WTC11 (cell line): ENCODE measurements at regions not wholly inside any gene's neighbourhood (a gene's known extent, or its start where the extent isn't known, plus 50 kb on each side); places are given as distances from the start of the nearest gene placed in this dataset.

Source experiments
- ATAC-seq: fragments of 200-7000 bp; cut with Tn5 transposase; 2 replicates; pipeline ENCODE4 v1.10.0; 2021; ENCODE audit warnings: mild to moderate bottlenecking, moderate library complexity
- CTCF ChIA-PET: fragments of 300-600 bp; sonication (Branson Sonifier 250); formaldehyde crosslinking; loops from one replicate; lab custom pipeline; 2021; ENCODE audit warnings: antibody characterized with exemption; lab: Charles Lee
- POLR2A ChIA-PET: fragments of 350-600 bp; sonication (Branson Sonifier 250); formaldehyde crosslinking; loops from one replicate; lab custom pipeline; 2021; ENCODE audit warnings: antibody characterized with exemption; lab: Charles Lee
- DNase-seq: peaks from one replicate; pipeline ENCODE4 v3.0.0; 2021; ENCODE audit warnings: low spot score
- H3K27ac Mint-ChIP-seq: 2 replicates; pipeline ENCODE4 v1.8.0; 2021; ENCODE audit warnings: mixed read lengths
- H3K27me3 Mint-ChIP-seq: 2 replicates; pipeline ENCODE4 v1.8.0; 2021; ENCODE audit warnings: low read depth, mild to moderate bottlenecking, moderate library complexity, mixed read lengths
- H3K36me3 Mint-ChIP-seq: 2 replicates; pipeline ENCODE4 v1.8.0; 2021; ENCODE audit warnings: mixed read lengths
- H3K4me1 Mint-ChIP-seq: 2 replicates; pipeline ENCODE4 v1.8.0; 2022; ENCODE audit warnings: mixed read lengths
- H3K4me3 Mint-ChIP-seq: 2 replicates; pipeline ENCODE4 v1.8.0; 2021; ENCODE audit warnings: mild to moderate bottlenecking, moderate library complexity, mixed read lengths
- H3K9me3 Mint-ChIP-seq: 2 replicates; pipeline ENCODE4 v1.8.0; 2021; ENCODE audit warnings: mixed read lengths
- ATF1 ChIP-seq: sonication (generic); formaldehyde crosslinking; IDR thresholded peaks from 2 replicates; pipeline ENCODE4 v1.8.1; 2023; ENCODE audit warnings: mild to moderate bottlenecking, moderate library complexity, missing genetic modification reagents
- CREB1 ChIP-seq: sonication (generic); formaldehyde crosslinking; IDR thresholded peaks from 2 replicates; pipeline ENCODE4 v1.8.0; 2023; ENCODE audit warnings: mild to moderate bottlenecking, missing genetic modification reagents
- GTF2I ChIP-seq: fragments of 250-450 bp; sonication (Bioruptor Pico); conservative IDR thresholded peaks from 2 replicates; pipeline ENCODE4 v1.4.0; 2021; ENCODE audit warnings: mild to moderate bottlenecking
- JUN ChIP-seq: sonication (generic); formaldehyde crosslinking; IDR thresholded peaks from 2 replicates; pipeline ENCODE4 v1.8.0; 2023; ENCODE audit warnings: mild to moderate bottlenecking, missing genetic modification reagents
- ZNF138 ChIP-seq: sonication (generic); formaldehyde crosslinking; conservative IDR thresholded peaks from 2 replicates; pipeline ENCODE4 v1.8.1; 2022; ENCODE audit warnings: mild to moderate bottlenecking, moderate library complexity, missing genetic modification reagents
- ZNF423 ChIP-seq: fragments of 250-450 bp; sonication (Bioruptor Pico); IDR thresholded peaks from 2 replicates; pipeline ENCODE4 v2.1.2; 2022; ENCODE audit warnings: mild to moderate bottlenecking, moderate library complexity
- TF ChIP-seq, protein P1 (sequence below): sonication (generic); formaldehyde crosslinking; IDR thresholded peaks from 2 replicates; pipeline ENCODE4 v1.8.1; 2023; ENCODE audit warnings: mild to moderate bottlenecking, missing genetic modification reagents, moderate library complexity
- TF ChIP-seq, protein P2 (sequence below): sonication (generic); formaldehyde crosslinking; IDR thresholded peaks from 2 replicates; pipeline ENCODE4 v1.8.1; 2023; ENCODE audit warnings: mild to moderate bottlenecking, moderate library complexity, missing genetic modification reagents
- TF ChIP-seq, protein P3 (sequence below): sonication (generic); formaldehyde crosslinking; IDR thresholded peaks from 2 replicates; pipeline ENCODE4 v1.8.1; 2023; ENCODE audit warnings: mild to moderate bottlenecking, missing genetic modification reagents, moderate library complexity
- TF ChIP-seq, protein P4 (sequence below): sonication (generic); formaldehyde crosslinking; IDR thresholded peaks from 2 replicates; pipeline ENCODE4 v1.8.1; 2023; ENCODE audit warnings: mild to moderate bottlenecking, missing genetic modification reagents
- TF ChIP-seq, protein P5 (sequence below): sonication (generic); formaldehyde crosslinking; IDR thresholded peaks from 2 replicates; pipeline ENCODE4 v1.8.0; 2022; ENCODE audit warnings: mild to moderate bottlenecking, missing genetic modification reagents
- TF ChIP-seq, protein P6 (sequence below): fragments of 250-450 bp; sonication (Bioruptor Pico); IDR thresholded peaks from 2 replicates; pipeline ENCODE4 v1.9.0; 2021; ENCODE audit warnings: mild to moderate bottlenecking, borderline replicate concordance
- TF ChIP-seq, protein P7 (sequence below): fragments of 250-450 bp; sonication (Bioruptor Pico); IDR thresholded peaks from 2 replicates; pipeline ENCODE4 v1.8.0; 2021; ENCODE audit warnings: mild to moderate bottlenecking
- TF ChIP-seq, protein P8 (sequence below): sonication (generic); formaldehyde crosslinking; IDR thresholded peaks from 2 replicates; pipeline ENCODE4 v1.8.1; 2022; ENCODE audit warnings: mild to moderate bottlenecking, missing genetic modification reagents, moderate library complexity, borderline replicate concordance

DNA sequence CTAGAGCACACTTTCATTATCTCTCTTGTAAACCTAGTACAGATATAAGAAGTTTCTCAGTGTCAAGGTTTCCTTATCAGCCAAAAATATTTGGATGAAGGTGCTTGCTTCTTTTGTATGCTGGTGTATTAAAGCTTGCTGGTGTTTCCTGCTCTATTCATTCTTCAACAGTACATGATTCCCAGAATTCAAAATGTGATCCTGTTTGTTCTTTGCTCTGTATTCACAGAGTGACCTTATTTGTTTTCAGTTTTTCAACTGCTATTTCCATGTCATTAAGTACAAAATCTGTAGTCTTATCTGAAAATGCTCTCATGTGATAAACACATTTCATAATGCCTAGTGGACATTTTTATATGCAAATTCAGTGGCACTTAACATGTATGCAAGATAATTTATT is 1185.8 kb downstream of the SUCLG1 start (continued):
- TF ChIP-seq, protein P1, sequence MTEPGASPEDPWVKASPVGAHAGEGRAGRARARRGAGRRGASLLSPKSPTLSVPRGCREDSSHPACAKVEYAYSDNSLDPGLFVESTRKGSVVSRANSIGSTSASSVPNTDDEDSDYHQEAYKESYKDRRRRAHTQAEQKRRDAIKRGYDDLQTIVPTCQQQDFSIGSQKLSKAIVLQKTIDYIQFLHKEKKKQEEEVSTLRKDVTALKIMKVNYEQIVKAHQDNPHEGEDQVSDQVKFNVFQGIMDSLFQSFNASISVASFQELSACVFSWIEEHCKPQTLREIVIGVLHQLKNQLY (CRISPR knock-in tag), result no peak

DNA sequence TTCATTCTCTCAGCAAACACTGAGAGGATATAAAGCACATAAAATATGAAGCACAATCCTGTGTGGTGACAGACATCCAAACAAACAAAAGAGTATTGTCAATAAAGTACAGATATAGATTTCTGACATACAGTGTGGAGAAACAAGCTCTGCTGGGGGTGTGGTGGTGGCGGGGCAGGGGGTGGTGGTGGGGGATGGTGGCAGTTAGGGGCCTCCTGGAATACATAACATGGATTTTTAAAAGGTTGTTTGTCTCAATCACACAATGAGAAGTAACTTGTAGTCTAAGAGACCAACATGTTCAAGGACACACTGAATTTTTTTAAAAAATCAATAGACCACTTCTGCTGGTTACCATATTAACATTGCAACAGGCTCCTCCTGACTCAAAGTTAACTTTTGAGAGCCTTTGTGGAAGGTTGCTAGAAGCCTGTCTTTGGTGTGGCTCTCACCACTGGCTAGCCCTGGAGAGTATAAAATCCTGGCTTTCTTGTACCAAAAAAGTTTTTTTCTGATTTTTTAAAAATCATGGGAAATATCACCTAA is 1197.4 kb downstream of the SUCLG1 start:
- H3K9me3 Mint-ChIP-seq, result peaks cover 14% of the 10 kb centered on the region
- H3K27me3 Mint-ChIP-seq, result no peaks in the 10 kb centered on the region; the same call in 1 of the 2 replicates
- ChIA-PET POLR2A (no interaction called here), CTCF (no interaction called here)
- peaks cover 12% of the 10 kb centered on the region for H3K4me1 Mint-ChIP-seq
- no peak for DNase-seq
- ATAC-seq, result no peak
- no peaks in the 10 kb centered on the region for H3K36me3 Mint-ChIP-seq
- H3K27ac Mint-ChIP-seq, result no peak overlapping the region
- no peak overlapping the region for H3K4me3 Mint-ChIP-seq
- TF ChIP-seq ATF1 (CRISPR knock-in tag) (no peak), CREB1 (CRISPR knock-in tag) (no peak), JUN (CRISPR knock-in tag) (no peak), ZNF423 (no peak), GTF2I (CRISPR knock-in tag) (no peak), ZNF138 (CRISPR knock-in tag) (no peak)
- TF ChIP-seq, protein P2, sequence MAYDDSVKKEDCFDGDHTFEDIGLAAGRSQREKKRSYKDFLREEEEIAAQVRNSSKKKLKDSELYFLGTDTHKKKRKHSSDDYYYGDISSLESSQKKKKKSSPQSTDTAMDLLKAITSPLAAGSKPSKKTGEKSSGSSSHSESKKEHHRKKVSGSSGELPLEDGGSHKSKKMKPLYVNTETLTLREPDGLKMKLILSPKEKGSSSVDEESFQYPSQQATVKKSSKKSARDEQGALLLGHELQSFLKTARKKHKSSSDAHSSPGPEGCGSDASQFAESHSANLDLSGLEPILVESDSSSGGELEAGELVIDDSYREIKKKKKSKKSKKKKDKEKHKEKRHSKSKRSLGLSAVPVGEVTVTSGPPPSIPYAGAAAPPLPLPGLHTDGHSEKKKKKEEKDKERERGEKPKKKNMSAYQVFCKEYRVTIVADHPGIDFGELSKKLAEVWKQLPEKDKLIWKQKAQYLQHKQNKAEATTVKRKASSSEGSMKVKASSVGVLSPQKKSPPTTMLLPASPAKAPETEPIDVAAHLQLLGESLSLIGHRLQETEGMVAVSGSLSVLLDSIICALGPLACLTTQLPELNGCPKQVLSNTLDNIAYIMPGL (CRISPR knock-in tag), result no peak
- TF ChIP-seq, protein P3, sequence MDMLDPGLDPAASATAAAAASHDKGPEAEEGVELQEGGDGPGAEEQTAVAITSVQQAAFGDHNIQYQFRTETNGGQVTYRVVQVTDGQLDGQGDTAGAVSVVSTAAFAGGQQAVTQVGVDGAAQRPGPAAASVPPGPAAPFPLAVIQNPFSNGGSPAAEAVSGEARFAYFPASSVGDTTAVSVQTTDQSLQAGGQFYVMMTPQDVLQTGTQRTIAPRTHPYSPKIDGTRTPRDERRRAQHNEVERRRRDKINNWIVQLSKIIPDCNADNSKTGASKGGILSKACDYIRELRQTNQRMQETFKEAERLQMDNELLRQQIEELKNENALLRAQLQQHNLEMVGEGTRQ (CRISPR knock-in tag), result no peak
- TF ChIP-seq, protein P4, sequence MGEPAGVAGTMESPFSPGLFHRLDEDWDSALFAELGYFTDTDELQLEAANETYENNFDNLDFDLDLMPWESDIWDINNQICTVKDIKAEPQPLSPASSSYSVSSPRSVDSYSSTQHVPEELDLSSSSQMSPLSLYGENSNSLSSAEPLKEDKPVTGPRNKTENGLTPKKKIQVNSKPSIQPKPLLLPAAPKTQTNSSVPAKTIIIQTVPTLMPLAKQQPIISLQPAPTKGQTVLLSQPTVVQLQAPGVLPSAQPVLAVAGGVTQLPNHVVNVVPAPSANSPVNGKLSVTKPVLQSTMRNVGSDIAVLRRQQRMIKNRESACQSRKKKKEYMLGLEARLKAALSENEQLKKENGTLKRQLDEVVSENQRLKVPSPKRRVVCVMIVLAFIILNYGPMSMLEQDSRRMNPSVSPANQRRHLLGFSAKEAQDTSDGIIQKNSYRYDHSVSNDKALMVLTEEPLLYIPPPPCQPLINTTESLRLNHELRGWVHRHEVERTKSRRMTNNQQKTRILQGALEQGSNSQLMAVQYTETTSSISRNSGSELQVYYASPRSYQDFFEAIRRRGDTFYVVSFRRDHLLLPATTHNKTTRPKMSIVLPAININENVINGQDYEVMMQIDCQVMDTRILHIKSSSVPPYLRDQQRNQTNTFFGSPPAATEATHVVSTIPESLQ, result no peak
- TF ChIP-seq, protein P5, sequence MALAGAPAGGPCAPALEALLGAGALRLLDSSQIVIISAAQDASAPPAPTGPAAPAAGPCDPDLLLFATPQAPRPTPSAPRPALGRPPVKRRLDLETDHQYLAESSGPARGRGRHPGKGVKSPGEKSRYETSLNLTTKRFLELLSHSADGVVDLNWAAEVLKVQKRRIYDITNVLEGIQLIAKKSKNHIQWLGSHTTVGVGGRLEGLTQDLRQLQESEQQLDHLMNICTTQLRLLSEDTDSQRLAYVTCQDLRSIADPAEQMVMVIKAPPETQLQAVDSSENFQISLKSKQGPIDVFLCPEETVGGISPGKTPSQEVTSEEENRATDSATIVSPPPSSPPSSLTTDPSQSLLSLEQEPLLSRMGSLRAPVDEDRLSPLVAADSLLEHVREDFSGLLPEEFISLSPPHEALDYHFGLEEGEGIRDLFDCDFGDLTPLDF, result no peak
- TF ChIP-seq, protein P6, sequence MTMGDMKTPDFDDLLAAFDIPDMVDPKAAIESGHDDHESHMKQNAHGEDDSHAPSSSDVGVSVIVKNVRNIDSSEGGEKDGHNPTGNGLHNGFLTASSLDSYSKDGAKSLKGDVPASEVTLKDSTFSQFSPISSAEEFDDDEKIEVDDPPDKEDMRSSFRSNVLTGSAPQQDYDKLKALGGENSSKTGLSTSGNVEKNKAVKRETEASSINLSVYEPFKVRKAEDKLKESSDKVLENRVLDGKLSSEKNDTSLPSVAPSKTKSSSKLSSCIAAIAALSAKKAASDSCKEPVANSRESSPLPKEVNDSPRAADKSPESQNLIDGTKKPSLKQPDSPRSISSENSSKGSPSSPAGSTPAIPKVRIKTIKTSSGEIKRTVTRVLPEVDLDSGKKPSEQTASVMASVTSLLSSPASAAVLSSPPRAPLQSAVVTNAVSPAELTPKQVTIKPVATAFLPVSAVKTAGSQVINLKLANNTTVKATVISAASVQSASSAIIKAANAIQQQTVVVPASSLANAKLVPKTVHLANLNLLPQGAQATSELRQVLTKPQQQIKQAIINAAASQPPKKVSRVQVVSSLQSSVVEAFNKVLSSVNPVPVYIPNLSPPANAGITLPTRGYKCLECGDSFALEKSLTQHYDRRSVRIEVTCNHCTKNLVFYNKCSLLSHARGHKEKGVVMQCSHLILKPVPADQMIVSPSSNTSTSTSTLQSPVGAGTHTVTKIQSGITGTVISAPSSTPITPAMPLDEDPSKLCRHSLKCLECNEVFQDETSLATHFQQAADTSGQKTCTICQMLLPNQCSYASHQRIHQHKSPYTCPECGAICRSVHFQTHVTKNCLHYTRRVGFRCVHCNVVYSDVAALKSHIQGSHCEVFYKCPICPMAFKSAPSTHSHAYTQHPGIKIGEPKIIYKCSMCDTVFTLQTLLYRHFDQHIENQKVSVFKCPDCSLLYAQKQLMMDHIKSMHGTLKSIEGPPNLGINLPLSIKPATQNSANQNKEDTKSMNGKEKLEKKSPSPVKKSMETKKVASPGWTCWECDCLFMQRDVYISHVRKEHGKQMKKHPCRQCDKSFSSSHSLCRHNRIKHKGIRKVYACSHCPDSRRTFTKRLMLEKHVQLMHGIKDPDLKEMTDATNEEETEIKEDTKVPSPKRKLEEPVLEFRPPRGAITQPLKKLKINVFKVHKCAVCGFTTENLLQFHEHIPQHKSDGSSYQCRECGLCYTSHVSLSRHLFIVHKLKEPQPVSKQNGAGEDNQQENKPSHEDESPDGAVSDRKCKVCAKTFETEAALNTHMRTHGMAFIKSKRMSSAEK (CRISPR knock-in tag), result no peak
- TF ChIP-seq, protein P7, sequence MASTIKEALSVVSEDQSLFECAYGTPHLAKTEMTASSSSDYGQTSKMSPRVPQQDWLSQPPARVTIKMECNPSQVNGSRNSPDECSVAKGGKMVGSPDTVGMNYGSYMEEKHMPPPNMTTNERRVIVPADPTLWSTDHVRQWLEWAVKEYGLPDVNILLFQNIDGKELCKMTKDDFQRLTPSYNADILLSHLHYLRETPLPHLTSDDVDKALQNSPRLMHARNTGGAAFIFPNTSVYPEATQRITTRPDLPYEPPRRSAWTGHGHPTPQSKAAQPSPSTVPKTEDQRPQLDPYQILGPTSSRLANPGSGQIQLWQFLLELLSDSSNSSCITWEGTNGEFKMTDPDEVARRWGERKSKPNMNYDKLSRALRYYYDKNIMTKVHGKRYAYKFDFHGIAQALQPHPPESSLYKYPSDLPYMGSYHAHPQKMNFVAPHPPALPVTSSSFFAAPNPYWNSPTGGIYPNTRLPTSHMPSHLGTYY (CRISPR knock-in tag), result no peak
- TF ChIP-seq, protein P8, sequence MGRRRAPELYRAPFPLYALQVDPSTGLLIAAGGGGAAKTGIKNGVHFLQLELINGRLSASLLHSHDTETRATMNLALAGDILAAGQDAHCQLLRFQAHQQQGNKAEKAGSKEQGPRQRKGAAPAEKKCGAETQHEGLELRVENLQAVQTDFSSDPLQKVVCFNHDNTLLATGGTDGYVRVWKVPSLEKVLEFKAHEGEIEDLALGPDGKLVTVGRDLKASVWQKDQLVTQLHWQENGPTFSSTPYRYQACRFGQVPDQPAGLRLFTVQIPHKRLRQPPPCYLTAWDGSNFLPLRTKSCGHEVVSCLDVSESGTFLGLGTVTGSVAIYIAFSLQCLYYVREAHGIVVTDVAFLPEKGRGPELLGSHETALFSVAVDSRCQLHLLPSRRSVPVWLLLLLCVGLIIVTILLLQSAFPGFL, result no peak
